NCI-H2227 (cell line): ENCODE measurements at regions not wholly inside any gene's neighbourhood (a gene's known extent, or its start where the extent isn't known, plus 50 kb on each side); places are given as distances from the start of the nearest gene placed in this dataset.
A peak's percentile ranks its signal among the peaks of the same experiment; 100 is the strongest.

Source experiments
- DNase-seq: peaks from one replicate; lab custom pipeline; 2025; ENCODE audit not compliant: unreplicated experiment; lab: John Stamatoyannopoulos, UW

- no peak for DNase-seq
Observed at GRCh38 chr3:11089931-11090330, 64.4 kb upstream of the HRH1 start.

DNA sequence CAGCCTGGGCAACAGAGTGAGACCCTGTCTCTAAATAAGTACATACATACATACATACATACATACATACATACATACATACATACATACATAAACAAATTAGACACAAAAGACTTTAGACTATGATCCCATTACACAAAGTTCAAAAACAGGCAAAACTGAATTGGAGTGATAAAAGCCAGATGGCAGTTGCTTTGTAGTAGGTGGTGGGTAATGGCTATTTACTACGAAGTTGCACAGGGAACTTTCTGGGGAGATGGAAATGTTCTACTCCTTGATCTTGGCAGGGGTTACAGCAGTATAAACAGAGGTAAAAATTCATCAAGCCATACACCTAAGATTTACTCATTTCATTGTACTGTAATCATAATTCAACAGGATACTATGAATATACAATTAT lies 63.7 kb upstream of the HRH1 start:
- DNase-seq = no peak

DNA sequence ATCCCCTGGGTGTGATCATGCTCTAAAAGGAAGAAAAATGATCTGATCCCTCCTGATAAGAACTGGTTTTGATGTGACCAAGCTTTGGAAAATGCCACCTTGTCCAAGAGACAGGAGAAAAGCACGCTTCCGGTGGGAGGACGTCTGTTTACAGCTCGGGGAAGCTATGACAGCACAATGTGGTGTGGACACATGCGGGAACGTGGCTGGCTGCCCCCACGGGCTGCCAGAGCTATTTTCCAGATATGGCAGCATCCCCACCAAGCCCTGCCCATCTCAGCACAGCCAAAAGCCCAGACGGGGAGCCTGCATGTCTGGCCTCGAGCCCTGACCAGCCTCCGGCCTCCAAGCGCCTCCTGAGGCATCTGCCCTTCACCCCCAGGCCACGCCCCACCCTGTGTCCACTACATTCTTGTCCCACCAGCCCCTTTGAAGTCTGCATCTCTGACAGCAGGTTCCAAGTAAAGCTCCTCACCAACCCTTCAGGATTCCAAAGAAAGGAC lies 63.2 kb upstream of the HRH1 start:
- no peak for DNase-seq

- DNase-seq = no peak
Observed at GRCh38 chr3:11091791-11092190, 62.5 kb upstream of the HRH1 start.

GRCh38 chr3:11093823-11094340 lies 60.4 kb upstream of the HRH1 start:
- DNase-seq = no peak

GRCh38 chr3:11095932-11096265 lies 58.4 kb upstream of the HRH1 start:
- DNase-seq = no peak

DNA sequence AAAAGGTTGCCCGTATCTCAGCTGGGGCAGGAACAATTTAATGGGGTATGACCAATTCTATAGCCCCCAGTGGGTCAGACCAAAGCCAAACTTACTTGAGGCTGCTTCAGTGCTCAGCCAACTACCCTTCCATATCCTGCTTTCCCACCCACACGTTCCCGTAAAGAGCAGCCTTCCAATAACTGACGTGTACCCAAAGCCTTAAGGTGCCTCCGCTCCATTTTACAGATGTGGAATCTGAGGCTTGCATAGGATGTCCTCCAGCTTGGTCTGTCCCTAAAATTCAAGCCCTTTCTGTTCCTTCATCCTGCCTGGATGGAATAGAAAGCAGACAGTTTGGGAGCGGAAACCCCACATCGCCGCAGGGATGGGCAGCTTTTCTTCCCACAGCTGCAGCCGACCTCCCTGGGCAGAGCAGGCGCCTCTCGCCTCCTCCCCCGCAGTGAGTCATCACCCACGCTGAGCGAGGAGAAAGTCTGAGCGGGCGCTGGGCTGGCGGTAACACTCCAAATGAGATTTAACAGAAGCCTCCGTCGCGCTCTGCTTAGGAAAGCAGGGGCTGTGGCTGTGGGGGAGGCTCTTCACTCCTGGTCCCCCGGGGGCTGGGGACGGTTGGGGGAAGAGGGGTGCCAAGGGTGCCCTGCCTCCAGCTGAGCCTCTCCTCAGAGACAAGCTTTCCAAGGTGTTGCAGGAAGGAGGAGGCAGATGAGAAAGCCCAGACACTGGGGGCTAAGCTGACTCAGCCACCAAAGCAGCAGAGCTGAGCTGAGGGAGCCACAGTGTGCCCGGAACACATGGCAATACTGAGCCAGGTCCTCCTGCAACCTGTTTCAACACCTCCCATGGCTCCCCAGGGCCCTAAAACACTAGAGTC lies 57.8 kb upstream of the HRH1 start:
- peak; percentile 56 for DNase-seq

DNA sequence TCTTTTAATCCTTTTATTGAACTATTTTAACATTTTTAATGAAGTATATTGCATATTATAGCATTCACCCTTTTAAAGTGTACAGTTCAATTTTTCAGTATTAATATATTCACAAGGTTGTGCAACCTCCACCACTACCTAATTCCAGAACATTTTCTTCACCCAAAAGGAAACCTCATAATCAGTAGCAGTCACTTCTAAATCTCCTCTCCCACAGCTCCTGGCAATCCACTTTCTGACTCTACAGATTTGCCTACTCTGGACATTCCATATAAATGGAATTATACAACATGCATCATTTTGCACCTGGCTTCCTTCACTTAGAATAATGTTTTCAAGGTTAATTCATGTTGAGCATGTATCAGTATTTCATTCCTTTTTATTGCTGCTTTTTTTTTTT lies 55.0 kb upstream of the HRH1 start:
- DNase-seq = no peak
